ENCODE measurements at regions not wholly inside any gene's neighbourhood (a gene's known extent, or its start where the extent isn't known, plus 50 kb on each side); places are given as distances from the start of the nearest gene placed in this dataset.

GRCh38 chr4:32768664-32769389 is 2048.7 kb downstream of the PCDH7 start:
- DNase-seq: no peak

- no peak for DNase-seq
Observed at GRCh38 chr4:32771491-32771890, 2051.3 kb downstream of the PCDH7 start.

GRCh38 chr4:32775049-32775448 is 2054.9 kb downstream of the PCDH7 start:
- DNase-seq: no peak

GRCh38 chr4:32776435-32777203 is 2056.4 kb downstream of the PCDH7 start:
- no peak for DNase-seq

- DNase-seq: no peak
Observed at GRCh38 chr4:32778025-32778424, 2057.9 kb downstream of the PCDH7 start.

- no peak for DNase-seq
Observed at GRCh38 chr4:32778938-32779337, 2058.8 kb downstream of the PCDH7 start.

- DNase-seq: no peak
Observed at GRCh38 chr4:32789026-32789608, 2068.9 kb downstream of the PCDH7 start.

GRCh38 chr4:32790803-32791202 is 2070.6 kb downstream of the PCDH7 start:
- DNase-seq: no peak

GRCh38 chr4:32798471-32799159 is 2078.4 kb downstream of the PCDH7 start:
- no peak for DNase-seq

- no peak for DNase-seq
Observed at GRCh38 chr4:32824336-32824735, 2104.2 kb downstream of the PCDH7 start.

GRCh38 chr4:32826169-32826568 is 2106.0 kb downstream of the PCDH7 start:
- no peak for DNase-seq

GRCh38 chr4:32830160-32830559 is 2110.0 kb downstream of the PCDH7 start:
- no peak for DNase-seq

GRCh38 chr4:32831104-32831503 is 2110.9 kb downstream of the PCDH7 start:
- no peak for DNase-seq

- DNase-seq: no peak
Observed at GRCh38 chr4:32840461-32841189, 2120.5 kb downstream of the PCDH7 start.

- no peak for DNase-seq
Observed at GRCh38 chr4:32841217-32841616, 2121.0 kb downstream of the PCDH7 start.

- no peak for DNase-seq
Observed at GRCh38 chr4:32847461-32847860, 2127.3 kb downstream of the PCDH7 start.

GRCh38 chr4:32855622-32856021 is 2135.5 kb downstream of the PCDH7 start:
- no peak for DNase-seq

GRCh38 chr4:32858361-32858760 is 2138.2 kb downstream of the PCDH7 start:
- DNase-seq: no peak

- DNase-seq: no peak
Observed at GRCh38 chr4:32858971-32859370, 2138.8 kb downstream of the PCDH7 start.

- no peak for DNase-seq
Observed at GRCh38 chr4:32864713-32865351, 2144.7 kb downstream of the PCDH7 start.

- no peak for DNase-seq
Observed at GRCh38 chr4:32876546-32876945, 2156.4 kb downstream of the PCDH7 start.

- no peak for DNase-seq
Observed at GRCh38 chr4:32879913-32880312, 2159.7 kb downstream of the PCDH7 start.

Measured in right kidney (tissue), 1 donor.